ENCODE measurements at regions not wholly inside any gene's neighbourhood (a gene's known extent, or its start where the extent isn't known, plus 50 kb on each side); places are given as distances from the start of the nearest gene placed in this dataset.
A peak's percentile ranks its signal among the peaks of the same experiment; 100 is the strongest.

DNA sequence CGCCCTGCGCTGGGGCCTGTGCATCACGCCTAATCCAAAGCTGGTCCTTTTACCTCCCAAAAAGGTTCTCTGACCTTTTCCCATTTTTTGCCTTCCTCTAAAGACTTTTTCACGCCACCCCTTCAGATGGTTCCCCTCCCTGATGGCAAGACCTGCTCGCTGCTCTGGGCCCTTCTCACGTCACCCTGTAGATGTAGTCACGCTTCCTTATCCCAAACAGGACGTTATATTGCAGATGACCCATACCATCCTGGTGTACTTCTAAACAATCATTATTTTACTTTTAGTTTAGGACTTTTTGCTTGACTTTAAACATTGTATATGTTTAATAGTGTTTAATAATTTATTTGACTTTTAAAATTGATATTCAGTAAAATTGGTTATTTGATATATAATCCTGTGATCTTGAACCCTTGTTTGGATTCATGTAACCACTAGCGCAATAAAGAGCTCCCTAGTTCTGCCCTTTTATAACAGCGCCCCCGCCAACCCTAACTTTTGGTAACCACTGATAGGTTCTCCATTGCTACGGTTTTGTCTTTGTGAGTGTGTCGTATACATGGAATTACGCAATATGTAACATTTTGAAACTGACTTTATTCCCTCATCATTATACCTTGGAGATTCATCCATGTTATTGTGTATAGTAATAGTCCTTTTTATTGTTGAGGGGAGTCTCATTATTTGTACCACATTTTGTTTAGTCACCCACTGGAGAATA is 159.0 kb upstream of the CHRNA7 start:
- DNase-seq (ENCODE audit: low read depth), result no peak

DNA sequence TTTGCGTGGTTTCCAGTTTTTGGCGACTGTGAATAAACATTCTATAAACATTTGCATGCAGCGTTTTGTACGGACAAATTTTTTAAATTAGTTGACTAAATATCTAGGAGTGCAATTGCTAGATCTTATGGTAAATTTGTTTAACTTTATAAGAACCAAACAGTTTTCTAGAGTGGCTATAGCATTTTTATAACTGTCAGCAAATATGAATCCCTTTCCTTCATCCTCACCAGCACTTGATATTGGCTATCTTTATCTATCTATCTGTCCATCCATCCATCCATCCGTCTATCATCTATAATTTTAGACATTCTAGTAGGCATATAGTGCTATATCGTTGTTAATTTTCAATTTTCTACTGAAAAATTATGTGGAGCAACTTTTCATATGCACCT is 158.4 kb upstream of the CHRNA7 start:
- DNase-seq (ENCODE audit: low read depth), result no peak

DNA sequence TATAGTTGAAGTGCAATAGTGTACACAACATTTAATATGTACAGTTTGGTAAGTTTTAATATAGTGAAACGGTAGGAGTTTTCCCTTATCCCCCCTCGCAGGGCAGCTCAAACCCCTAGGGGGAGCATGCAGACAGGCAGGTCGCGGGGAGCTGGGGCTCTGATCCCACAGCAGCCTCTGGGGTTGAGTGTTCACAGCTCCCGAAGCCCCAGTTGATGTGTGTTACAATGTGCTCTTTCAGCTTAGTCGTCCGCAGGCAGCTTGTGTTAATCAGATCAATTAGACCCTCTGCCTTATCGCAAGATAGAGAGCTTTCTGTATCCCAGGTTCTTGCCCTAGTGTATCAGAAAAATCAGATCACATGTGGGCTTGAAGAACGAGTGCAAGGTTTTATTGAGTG is 143.1 kb upstream of the CHRNA7 start:
- no peak for DNase-seq (ENCODE audit: low read depth)

DNA sequence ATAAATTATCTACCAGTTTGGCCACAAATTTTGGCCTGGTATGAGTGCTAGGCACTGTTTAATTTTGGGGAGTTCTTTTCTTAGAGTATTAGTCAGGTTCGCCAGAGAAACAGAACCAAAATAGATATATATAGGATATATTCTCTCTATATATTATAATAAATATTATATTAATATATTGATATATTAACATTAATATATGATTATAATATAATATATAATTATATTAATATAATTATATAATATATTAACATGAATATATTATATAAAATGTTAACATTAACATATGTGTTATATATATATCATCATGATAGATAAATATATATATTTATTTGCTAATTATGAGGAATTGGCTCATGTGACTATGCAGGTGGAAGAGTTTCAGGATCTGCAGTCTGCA is 137.8 kb upstream of the CHRNA7 start:
- no peak for DNase-seq (ENCODE audit: low read depth)

DNA sequence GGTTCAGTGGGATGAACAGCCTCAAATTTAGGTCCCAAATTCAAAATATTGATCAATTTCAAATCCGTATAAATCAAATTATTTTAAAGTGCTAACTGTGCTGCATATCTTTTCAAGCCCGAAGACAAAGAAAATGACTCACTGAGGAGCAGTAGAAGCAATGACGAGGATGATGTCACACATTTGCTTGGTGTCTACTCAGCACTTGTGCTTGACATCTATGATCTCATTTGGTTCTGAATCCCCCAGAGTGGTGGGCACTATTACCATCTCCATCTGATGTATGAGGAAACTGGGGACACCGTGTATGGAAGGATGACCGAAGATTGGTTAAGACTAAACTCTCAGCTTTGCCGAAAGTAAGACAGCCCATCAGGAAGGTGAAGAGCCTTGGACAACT is 136.5 kb upstream of the CHRNA7 start:
- DNase-seq (ENCODE audit: low read depth), result no peak

DNA sequence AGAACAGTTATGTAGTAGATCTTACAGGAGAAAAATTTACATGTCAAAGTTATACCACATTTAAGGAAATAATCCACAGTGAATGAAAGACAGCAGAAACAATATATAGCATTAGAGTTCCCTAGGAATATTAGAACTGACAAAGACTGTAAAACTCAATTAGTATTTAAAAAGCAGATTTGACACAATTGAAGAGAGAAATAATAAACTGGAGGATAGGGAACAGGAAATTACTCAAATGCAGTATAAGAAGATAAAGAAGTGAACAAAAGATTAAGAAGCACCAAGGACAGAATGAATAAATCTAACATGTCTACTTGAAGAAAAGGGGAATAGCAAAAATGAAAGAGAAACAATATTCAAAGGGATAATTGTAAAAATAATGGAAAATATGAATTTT is 132.6 kb upstream of the CHRNA7 start:
- DNase-seq (ENCODE audit: low read depth), result no peak

DNA sequence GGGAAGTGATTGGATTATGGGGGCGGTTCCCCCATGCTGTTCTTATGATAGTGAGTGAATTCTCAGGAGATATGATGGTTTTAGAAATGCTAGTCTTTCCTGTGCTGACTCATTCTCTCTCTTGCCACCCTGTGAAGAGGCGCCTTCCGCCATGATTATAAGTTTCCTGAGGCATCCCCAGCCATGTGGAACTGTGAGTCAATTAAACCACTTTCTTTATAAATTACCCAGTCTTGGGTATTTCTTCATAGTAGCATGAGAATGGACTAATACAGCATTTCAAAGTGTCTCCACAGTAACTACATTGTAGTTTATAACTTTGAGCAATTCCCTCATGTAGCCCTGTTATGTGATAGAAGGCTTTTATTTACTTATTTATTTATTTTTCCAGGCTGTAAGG is 128.8 kb upstream of the CHRNA7 start:
- no peak for DNase-seq (ENCODE audit: low read depth)

DNA sequence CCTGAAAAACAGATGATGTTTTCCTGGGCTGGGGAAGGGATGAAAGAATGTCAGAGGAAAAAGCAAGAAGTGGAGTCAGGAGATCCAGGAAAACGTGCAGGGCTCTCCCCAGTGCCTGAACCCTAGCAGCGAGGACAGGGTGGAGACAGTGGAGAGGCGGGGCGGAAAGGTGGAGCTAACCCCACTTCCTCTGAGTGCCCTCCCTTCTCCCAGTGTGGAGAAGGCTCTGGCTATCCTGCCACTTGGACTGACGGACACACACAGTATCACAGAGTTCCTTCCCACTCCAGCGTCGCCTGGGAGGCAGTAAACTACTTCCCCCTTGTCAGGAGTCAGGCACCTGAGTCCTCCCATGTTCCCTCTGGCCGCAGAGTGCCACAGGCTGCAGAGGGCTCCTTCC is 125.3 kb upstream of the CHRNA7 start:
- DNase-seq (ENCODE audit: low read depth), result no peak

DNA sequence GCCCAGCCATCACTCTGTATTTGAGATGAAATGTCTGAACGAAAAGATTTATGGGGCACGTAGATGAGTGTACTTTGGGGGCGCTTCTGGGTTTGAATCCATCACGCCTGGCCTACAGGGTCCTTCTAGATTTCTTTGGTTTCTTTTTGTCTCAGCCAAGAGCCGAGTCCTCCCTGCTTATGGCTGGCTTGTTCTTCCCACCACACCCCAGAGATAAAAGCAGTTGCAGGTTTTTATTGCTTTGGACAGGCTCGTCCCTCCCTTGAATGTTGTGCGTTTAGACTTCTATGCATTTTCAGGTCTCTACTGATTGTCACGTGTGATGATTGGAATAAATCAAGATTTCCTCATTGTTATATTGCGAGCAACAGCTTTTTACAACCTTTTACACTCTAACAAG is 104.8 kb upstream of the CHRNA7 start:
- no peak for DNase-seq (ENCODE audit: low read depth)

DNA sequence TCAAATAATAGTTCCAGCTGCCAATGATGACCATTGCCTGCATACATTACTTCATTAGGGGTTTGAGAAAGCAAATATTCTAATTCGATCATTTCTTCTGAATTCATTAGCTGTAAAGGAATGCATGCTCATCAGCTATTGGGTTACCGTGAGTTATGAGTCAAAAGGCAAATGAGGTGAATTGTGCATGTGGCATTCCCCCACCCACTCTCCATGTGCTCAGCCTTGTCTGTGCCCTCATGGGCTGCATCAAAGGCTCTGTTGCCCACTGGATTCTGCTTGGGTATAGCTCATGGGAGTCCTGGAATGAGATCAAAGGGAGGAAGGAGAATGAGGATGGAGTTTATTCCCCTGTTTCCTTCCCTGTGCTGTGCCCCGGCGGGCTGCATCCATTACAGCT is 99.3 kb upstream of the CHRNA7 start:
- DNase-seq (ENCODE audit: low read depth), result peak; percentile 16

DNA sequence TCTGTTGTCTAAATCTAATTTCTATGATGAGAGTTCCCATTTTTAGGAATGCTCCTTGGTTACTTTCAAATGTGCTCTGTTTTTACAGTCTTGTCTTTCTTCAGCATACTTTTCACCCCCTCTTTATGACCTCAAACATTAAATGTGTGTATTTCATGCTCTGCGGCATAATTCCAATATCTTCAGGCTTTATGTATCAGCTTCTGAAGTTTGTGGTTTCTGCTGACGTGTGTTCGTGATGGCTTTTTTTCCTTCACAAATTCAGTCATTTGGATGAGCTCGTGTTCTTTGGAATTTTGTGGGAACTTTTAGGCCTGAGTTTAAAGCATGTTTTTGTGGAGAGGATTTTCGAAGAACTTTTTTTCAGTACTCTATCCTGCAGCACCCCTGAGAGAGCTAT is 97.7 kb upstream of the CHRNA7 start:
- no peak for DNase-seq (ENCODE audit: low read depth)

DNA sequence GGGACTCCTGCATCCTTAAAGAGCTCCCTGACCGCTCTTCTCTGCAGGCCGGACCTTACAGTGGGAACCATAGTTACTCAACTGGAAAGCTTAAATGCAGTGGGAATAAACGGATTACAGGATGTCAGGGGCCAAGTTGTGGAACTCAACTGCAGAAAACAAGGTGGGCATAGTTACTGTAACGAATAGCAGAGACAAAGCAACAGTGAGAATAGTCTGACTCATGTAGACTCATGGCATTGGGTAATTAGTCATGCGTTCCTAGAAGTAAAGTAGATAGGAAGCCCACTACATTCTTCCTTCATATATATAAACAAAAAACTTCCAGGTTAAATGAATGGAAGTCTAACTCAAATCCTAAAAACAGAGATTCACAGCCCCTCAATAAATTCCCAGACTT is 95.5 kb upstream of the CHRNA7 start:
- no peak for DNase-seq (ENCODE audit: low read depth)

DNA sequence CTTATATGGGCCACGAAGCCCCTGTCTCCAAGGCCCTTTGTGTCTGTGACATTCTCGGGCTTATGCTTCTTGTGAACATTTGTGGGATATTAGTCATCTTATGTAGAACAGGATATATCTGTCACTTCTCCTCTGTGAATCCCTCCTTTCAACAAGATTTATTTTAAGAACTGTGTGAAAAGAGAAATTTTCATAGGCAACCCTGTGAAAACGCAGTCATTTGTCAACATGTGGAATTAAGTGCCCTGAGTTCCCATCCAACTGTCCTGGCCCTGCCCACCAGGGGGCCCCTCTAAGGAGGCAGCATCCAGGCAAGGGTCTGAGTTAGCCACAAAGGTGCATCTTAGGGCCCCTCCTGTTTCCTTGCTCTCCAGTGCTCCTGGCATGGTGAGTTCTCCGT is 76.8 kb upstream of the CHRNA7 start:
- no peak for DNase-seq (ENCODE audit: low read depth)

DNA sequence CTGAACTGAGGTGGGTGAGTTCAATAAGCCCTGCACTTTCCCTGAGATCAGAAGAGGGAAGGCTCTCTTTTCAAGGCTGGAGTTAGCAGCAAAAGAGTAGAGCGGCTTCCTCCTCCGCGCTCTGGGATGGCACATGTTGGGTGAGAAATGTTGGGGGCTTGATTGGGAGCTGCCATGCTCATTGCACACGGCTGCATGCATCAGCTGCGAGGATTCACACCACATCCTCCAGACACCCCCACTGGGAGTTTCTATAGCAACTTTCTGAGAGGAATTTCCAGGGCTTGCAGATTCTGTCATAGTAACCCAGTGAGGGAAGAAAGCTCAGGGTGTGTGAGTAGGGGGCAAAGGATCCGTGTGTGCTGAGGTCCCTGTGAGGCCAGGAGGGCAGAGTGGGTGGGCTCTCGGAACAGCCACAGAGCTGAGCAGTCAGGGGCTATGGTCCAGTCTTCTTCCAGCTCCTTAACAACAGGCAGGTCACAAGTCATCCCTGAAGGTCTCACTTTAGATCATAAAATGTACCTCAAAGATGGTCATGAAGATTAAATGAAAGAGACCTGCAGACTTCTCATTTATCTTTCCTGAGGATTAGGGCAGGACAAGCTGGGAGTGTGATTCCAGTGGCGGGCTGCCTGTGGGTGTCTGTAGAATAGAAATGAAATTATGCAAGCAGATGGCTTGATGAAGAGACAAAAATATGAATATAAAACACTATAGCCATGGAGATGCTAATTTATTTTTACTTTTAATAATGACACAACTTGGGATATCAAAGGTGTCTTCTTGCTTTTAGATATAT is 75.7 kb upstream of the CHRNA7 start:
- DNase-seq (ENCODE audit: low read depth), result no peak

DNA sequence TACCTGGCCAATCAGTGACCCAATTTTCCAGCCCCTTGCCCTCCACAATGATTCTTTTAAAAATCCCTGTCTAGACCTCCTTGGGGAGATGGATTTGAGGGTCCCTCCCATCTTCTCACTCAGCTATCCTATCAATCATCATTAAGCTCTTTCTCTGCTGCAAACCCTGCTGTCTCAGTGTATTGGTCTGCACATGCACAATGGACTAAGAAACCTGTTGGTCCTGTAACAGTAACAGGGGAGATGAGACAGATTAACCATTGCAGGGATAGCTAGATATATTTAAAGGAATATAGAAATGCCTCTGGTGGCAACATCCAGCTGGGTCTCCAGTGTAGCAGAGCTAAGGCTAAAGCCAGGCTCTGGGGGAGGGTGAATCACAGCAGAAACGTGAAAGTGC is 74.6 kb upstream of the CHRNA7 start:
- no peak for DNase-seq (ENCODE audit: low read depth)

DNA sequence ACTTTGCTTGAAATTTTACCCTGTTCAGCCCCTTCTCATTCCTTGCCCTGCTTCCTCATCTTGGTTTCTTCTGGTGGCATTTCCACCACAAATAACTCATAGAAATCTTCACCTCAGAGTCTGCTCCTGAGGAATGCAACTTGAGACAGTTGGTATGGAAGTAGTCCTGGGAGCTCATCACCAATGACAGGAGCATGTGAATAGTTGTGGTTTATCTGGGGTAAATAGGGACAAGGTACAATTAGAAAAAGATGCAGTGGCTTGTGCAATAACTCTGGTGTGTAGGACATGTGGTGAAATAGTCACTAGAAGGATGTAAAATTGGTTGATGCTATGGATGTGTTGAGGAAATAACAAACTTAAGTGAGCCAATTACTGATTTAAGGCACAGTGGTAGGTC is 72.7 kb upstream of the CHRNA7 start:
- DNase-seq (ENCODE audit: low read depth), result no peak

DNA sequence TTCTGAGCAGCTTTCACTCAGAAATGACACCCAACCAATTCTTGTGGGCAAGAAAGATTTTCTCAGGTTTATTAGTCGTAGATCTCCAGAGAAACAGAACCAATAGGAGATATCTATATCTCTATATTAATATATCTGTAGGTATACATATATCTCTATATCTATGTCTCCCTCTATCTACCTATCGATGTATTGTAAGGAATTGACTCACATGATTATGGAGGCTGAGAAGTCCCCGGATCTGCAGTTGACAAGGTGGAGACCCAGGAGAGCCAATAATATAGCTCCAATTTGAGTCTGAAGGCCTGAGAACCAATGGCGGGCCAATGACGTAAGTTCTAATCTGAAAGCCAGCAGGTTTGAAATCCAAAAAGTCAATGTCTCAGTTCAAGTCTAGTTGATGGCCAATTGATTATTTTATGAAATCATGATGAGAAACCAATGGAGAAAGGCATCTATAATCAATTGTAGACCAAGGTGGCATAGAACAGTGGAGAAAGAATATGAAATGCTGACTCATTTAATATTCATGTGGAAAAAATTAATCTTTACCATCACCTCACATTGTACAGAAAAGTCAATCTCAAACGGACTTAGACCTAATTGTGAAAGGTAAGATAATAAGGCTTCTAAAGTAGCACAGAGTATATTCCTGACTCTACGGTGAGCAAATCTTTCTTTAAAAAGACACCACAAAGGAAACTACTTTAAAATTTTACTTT is 65.6 kb upstream of the CHRNA7 start:
- DNase-seq (ENCODE audit: low read depth), result no peak

DNA sequence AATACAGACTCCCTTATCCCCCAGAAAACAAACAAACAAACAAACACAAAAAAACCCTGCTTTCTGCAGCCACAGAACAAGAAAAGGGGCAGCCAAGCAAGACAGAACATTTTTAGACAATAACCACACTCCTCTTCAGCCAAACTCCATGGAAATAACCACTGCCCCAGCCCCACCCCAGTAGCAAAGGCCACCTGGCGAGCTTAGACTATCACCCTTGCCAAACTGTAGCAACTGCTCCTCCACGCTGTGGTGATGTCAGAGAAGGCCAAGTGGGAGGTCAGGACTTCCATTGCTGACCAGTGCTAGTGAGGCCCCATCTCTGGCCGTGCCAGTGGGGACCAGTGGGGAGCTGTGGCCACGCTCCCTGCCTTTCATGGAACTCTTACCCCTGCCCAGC is 60.3 kb upstream of the CHRNA7 start:
- no peak for DNase-seq (ENCODE audit: low read depth)

DNA sequence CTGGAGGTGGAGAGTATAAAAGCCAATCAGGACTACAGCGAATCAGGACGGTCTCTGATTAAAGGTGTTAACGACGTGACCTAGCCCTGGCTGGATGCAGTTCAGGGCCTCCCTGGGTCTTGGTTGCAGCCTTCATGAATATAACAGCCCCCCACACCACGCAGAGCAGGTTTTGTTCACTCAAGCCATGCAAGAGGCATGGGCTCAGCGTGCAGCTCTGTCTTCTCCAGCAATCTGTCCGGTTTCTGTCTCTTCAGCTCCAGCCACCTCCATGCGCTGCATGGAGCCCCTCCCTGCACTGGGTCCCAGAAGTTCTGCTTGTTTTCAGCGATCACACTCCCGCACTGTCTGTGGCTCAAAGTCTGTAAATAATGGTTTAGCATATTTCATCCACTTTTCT is 57.1 kb upstream of the CHRNA7 start:
- DNase-seq (ENCODE audit: low read depth), result no peak

DNA sequence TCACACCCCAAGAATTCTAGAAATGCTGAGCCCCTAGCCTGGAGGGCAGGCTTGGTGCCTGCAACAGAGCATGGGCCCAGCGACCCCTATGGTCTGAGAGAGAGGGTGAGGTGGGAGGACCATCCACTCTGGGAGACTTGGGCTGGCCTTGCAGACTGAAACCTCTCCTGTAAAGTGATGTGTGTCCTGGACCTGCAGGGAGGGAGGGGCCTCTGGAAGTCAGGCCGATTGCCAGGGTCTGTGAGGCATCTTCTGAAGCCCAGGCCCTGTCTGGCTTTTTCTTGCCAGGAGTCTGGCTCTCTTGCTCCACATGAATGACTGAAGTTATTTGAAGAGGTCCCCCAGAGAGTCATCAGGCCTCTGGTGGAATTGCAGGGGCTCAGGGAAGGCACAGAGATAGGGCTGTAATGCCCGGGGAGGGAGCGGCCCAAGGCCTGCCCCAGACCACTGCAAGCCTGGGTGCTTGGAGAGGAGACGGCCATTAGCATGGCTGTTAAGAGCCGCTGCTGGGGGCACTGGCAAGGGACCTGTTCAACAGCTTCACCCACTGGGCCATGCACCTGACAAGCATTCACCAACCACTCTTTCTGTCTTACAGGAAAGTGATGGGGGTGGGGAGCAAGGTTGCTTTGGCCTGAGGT is 56.0 kb upstream of the CHRNA7 start:
- DNase-seq (ENCODE audit: low read depth), result no peak

DNA sequence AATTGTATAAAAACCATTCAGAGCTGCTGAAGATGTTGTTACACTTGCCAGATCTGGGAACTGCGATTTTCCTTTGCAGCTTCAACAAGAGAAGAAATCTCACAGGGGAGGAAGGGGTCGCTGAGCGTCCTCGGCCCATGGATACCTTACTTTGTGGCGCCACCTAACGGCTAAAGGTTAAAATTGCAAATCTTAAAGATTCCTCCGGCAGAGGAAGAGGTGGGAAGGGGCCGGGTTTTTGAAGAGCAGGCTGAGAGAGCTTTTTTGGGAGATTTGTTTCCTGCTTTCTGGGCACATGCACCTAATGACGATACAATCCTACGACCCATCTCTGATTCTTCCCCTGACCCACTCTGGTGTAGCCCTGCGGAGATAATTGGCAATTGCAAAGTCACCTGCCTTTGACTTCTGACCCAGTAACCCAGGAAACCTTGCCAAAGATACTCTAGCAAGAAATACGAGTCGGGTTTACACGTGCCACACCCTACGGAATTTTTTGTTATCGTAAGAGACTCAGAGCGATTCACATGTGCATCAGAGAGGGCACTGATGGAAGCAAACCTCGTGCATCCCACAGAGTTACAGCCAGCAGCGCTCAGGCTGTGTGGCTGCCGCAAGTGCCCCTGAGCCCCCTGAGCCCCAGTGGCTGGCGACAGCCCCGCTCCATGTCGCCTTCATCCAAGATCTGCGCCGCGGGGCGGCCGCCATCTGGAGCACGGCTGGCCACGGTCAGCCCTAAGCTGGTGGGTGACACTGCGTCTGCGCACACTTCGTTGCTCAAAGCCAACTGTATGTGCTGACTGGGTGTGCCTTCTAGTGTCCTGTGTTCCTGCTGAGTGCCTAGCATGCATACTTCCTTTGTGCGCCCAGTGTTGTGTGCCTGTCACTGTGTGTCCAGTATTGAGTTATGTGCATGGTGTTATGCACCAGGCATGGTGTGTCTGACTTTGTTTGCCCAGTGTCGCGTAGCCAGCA is 55.2 kb upstream of the CHRNA7 start:
- DNase-seq (ENCODE audit: low read depth), result no peak

DNA sequence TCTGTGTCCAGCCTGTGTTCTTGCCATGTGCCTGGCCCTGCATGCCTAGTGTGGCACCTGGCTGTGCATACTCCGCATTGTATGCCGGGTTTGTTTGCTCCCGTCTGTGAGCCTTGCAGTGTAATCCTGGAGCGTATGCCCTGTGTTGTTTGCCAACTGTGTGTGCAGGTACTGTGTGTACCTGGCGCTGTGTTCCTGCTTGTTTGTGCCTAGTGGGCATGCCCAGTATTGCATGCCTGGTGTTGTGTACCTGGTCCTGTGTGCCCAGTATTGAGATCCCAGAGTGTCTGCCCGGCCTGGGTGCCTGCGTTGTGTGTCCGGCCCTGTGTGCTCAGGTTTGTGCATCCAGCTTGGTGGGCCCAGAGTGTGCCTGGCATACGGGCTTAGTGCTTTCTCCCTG is 54.5 kb upstream of the CHRNA7 start:
- DNase-seq (ENCODE audit: low read depth), result no peak

Data from stimulated activated CD8-positive, alpha-beta memory T cell treated with anti-CD3 and anti-CD28 coated beads, Interleukin-7, amount 100 ng/mL, for 24 hours (primary cell).